ENCODE measurements at regions not wholly inside any gene's neighbourhood (a gene's known extent, or its start where the extent isn't known, plus 50 kb on each side); places are given as distances from the start of the nearest gene placed in this dataset.

DNA sequence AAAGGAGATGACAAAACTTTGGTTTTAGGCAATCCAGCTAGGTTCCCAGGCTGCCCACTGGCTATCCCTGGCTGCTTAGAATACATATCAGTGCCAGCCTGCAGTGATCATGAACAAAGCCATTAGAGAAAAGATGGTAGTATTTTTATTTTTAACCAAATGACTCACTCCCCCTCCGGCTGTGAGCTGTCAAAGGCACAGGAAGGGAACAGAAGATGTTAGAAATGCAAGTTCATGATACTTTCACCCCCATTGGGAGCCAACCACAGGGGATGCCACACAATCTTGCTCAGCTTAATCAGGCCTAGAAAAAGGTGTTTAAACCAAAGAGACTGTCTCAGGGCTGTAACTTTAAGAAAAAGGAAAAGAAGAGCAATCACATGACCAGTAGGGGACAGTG lies 70.3 kb upstream of the ASTN2 start:
- DNase-seq: no peak

DNA sequence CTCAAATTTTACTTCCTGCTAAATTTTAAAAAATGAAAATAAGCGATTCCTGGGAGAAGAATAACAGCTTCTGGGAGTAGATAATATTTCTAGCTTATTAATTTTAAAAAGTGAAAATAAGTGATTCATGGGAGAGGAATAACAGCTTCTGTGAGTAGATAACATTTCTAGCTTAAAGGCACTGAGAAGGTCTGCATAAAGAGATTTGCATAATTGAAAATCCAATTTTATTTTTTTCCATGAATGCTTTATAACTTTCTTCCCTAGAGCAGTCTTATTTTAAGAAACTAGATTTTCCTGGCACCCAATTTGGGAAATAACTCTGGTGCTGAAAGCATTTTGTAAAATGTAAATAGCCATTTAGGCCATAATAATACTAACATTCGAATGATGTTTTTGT lies 65.9 kb upstream of the ASTN2 start:
- DNase-seq: no peak

DNA sequence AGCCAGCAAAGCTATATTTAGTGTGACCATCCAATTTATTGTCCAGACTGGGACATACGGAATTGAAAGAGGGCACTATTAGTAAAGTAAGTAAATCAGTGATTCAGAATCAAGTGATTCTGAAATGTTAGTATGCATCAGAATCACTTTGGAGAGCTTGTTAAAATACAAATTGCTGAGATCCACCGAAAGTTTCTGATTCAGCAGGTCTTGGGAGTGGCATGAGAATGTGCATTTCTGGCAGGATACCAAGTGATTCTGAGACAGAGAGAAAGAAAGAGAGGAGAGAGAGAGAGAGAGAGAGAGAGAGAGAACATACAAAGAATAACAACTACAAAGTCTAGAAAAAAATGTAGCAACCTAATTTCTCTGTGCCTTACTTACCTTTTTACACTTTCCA lies 65.4 kb upstream of the ASTN2 start:
- no peak for DNase-seq

DNA sequence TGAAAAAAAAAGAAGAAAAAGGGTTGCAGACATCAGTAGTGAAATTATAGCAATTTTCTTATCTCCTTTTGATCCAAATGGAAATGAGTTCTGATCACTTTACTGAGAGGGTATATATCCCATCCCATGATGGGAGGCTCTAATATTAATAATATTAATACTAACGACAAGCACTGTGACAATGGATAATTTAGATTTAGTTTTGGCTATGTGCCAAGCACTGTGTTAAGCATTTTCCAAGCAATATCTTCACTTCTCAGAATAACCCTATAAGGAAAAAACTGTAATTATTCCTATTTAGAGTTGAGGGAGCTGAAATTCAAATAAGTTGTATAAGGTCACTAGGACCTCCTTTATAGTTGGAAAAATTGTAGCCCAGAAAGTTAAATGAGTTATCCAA lies 58.4 kb upstream of the ASTN2 start:
- DNase-seq: no peak

DNA sequence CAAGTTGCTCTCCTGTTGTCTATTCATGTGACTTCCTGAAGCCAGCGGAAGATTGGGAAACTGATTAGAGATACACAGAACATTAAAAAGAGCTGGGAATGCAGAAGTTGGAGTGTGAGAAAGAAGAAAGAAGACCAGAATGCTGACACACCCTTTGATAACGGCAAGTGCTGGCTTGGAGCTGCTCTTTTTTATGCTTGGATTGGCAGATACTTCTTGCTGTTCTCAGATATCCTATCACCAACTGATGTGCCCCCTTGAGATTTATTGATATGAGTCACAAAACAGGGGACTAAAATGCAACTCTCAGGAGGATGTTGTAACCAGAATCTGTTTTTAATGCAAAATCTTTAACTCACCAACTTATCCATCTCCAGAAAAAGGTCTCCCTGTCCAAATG lies 56.0 kb upstream of the ASTN2 start:
- DNase-seq: no peak

DNA sequence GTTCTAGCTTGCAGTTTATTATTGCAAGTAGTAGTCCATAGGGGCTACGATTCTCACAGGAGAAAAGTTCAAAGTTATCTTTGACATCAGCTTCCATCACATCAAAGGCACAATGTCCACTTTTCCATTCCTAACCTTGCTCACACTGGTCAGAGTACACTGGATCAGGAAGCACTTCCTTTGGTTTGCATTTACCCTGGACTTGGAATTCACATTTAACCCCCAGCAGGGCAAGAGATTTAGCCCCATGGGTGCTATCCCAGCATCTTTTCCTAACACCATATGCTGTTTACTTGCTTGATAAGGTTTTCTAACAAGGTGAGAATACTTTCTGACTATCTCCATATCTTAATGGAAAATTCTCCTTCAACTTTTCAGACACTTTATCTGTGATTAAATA lies 55.6 kb upstream of the ASTN2 start:
- DNase-seq: no peak

DNA sequence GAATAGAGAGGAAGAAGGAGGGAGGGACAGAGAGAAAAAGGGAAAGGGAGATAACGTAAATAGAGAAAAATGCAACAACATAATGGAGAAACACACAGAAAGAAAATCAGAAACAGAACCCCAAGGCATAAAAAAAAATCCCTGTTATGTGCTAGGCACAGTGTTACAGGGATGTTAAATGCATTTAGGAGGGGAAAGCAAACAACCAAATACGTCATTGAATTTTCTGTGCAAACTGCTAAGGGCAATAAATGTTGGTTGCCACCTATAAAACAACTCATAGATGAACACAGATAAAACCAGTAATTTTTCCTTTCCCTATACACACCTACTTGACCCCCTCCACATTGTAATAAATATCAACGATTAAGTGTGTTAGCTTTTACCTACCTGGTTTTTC lies 51.3 kb upstream of the ASTN2 start:
- no peak for DNase-seq

DNA sequence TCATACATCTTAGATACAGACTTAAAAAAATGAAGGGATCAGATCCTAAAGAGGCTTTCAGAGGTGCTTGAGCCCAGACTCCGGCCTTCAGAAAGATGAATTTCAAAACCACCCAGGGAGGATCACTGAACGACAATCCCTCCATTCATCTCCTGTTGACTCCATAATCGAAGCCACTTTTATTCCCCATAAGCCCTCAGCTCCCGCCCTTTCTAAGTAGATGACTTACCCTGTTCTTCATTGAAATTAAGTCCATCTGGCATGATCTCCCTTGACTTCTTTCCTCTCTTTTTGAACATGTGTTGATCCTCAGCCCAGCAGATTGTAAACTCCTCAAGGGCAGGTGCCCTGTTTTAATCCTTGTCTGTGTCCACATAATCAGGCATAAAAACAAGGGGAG lies 50.8 kb upstream of the ASTN2 start:
- no peak for DNase-seq

DNA sequence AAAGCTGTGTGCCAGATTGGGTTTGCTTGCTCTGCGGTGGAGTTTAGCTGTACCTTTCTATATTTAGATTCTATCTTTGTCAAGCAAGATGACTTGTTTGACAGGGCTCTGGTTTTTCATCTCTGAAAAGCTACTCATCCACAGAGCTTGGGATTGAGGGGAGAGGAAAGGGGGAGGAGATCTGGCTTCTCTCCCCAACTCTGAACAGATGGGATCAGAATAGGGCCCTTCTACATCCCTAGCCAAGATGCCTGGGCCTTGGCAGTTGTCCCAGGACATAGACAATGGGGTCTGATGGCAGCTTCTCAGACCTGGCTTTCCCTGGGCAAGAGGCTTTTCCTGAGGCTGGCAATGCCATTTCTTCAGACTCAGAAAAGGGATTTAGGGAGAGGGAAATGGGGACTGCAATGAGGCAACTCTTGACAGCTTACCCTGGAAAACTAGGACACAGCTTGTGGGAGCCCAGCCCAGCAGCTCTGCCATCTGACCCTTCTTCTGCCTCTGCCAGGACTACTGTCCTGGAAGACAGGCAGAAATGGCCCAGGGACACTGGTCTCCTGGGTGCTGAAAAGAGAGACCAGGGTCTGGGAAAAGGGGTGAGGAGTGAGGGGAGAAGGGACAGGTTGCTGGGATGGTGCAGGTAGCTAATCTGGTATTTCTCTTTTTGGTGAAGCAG lies 50.2 kb upstream of the ASTN2 start:
- DNase-seq: peak; percentile 76

Data from NCI-H1092 treated with DMSO at 0.1 percent for 48 hours (cell line).